ENCODE measurements at regions not wholly inside any gene's neighbourhood (a gene's known extent, or its start where the extent isn't known, plus 50 kb on each side); places are given as distances from the start of the nearest gene placed in this dataset.

GRCh38 chr14:65945327-65945726 lies 532.8 kb downstream of the FUT8 start:
- no peaks in the 10 kb centered on the region for H3K9me3 ChIP-seq
- intact Hi-C loops (cut with DNase I) = no loop called here
- no peak for TF ChIP-seq CTCF (IDR thresholded peaks at IDR 0.05)
- H3K4me1 ChIP-seq = no peaks in the 10 kb centered on the region
- H3K4me3 ChIP-seq = no peak overlapping the region
- H3K27ac ChIP-seq = no peak overlapping the region
- no peaks in the 10 kb centered on the region for H3K27me3 ChIP-seq
- H3K36me3 ChIP-seq = no peaks in the 10 kb centered on the region
- no peak for DNase-seq (ENCODE audit: low spot score in 2 of 2)

GRCh38 chr14:65946494-65946893 lies 534.0 kb downstream of the FUT8 start:
- H3K27me3 ChIP-seq = no peaks in the 10 kb centered on the region
- no peak overlapping the region for H3K27ac ChIP-seq
- no peaks in the 10 kb centered on the region for H3K36me3 ChIP-seq
- no peak for TF ChIP-seq CTCF (IDR thresholded peaks at IDR 0.05)
- no peaks in the 10 kb centered on the region for H3K9me3 ChIP-seq
- intact Hi-C loops (cut with DNase I) = no loop called here
- H3K4me3 ChIP-seq = no peak overlapping the region
- H3K4me1 ChIP-seq = no peaks in the 10 kb centered on the region
- DNase-seq (ENCODE audit: low spot score in 2 of 2) = no peak

- H3K27ac ChIP-seq = no peak overlapping the region
- no peak overlapping the region for H3K4me3 ChIP-seq
- intact Hi-C loops (cut with DNase I) = no loop called here
- no peaks in the 10 kb centered on the region for H3K4me1 ChIP-seq
- H3K36me3 ChIP-seq = no peaks in the 10 kb centered on the region
- no peaks in the 10 kb centered on the region for H3K27me3 ChIP-seq
- H3K9me3 ChIP-seq = no peaks in the 10 kb centered on the region
- DNase-seq (ENCODE audit: low spot score in 2 of 2) = no peak
- no peak for TF ChIP-seq CTCF (IDR thresholded peaks at IDR 0.05)
These were observed 535.8 kb downstream of the FUT8 start for GRCh38 chr14:65948302-65948701.

- no peak for TF ChIP-seq CTCF (IDR thresholded peaks at IDR 0.05)
These were observed 536.3 kb upstream of the CCDC196 start for GRCh38 chr14:65949711-65950516.

GRCh38 chr14:65954942-65955341 lies 531.2 kb upstream of the CCDC196 start:
- Histone ChIP-seq H3K27me3 (no peaks in the 10 kb centered on the region), H3K36me3 (no peaks in the 10 kb centered on the region), H3K4me1 (no peaks in the 10 kb centered on the region), H3K4me3 (no peak overlapping the region), H3K27ac (no peak overlapping the region), H3K9me3 (no peaks in the 10 kb centered on the region)
- no peak for TF ChIP-seq CTCF (IDR thresholded peaks at IDR 0.05)
- intact Hi-C loops (cut with DNase I) = no loop called here
- DNase-seq (ENCODE audit: low spot score in 2 of 2) = no peak

More at GRCh38 chr14:65949711-65950516, 536.3 kb upstream of the CCDC196 start:
- no peaks in the 10 kb centered on the region for H3K4me1 ChIP-seq
- intact Hi-C loops (cut with DNase I) = no loop called here
- no peak for DNase-seq (ENCODE audit: low spot score in 2 of 2)
- H3K4me3 ChIP-seq = no peak overlapping the region
- no peaks in the 10 kb centered on the region for H3K9me3 ChIP-seq
- no peaks in the 10 kb centered on the region for H3K36me3 ChIP-seq
- H3K27me3 ChIP-seq = no peaks in the 10 kb centered on the region
- H3K27ac ChIP-seq = no peak overlapping the region

Data from ascending aorta (tissue), 2 donors.